A549 (cell line): ENCODE measurements at regions not wholly inside any gene's neighbourhood (a gene's known extent, or its start where the extent isn't known, plus 50 kb on each side); places are given as distances from the start of the nearest gene placed in this dataset.

ENCODE experiments used
- EP300 ChIP-seq, 2 experiments: fragments of >200 bp; sonication (Bioruptor Twin); formaldehyde crosslinking; IDR thresholded peaks; 2 replicates in 1 of 2; 3 replicates in 1 of 2; pipeline ENCODE4 v1.6.1; 2016 to 2017
- NPAS2 ChIP-seq: fragments of 250-450 bp; sonication (Bioruptor Pico); IDR thresholded peaks from 2 replicates; pipeline ENCODE4 v1.8.0; 2022; ENCODE audit warnings: mild to moderate bottlenecking, moderate library complexity, borderline replicate concordance
- POLR2A ChIP-seq: IDR thresholded peaks from 2 replicates; pipeline ENCODE4 v1.6.1; 2012; ENCODE audit warnings: mild to moderate bottlenecking, low read length
- SMC3 ChIP-seq: fragments of >200 bp; sonication (Bioruptor Twin); formaldehyde crosslinking; IDR thresholded peaks from 3 replicates; pipeline ENCODE4 v1.6.1; 2018; ENCODE audit warnings: inconsistent platforms
- TF ChIP-seq, protein P1 (sequence below): fragments of 200-600 bp; sonication (generic); IDR thresholded peaks from 2 replicates; pipeline ENCODE4 v1.6.1; 2016; ENCODE audit warnings: antibody characterized with exemption, mild to moderate bottlenecking, moderate library complexity
- TF ChIP-seq, protein P2 (sequence below): fragments of >200 bp; sonication (Bioruptor Twin); formaldehyde crosslinking; IDR thresholded peaks from 3 replicates; pipeline ENCODE4 v1.5.1; 2016

DNA sequence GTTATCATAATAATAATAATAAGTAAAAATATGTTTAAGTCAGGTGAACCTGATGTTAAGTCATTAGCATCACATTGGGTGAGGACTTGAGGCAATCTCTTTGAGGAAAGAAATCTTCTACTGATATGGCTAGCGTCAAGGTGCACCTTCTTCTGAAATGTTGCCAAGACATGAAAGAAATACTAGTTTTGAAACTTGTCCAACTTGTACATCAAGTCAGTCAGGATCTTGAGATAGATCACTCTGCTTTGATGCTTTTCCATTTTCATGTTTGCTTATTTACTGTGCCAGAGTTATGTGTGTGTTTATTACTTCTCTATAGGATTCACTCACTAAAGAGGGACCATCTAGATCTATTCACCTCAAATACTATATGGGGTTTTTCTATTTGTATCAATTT is 90.0 kb upstream of the USP15 start:
- TF ChIP-seq, protein P1, sequence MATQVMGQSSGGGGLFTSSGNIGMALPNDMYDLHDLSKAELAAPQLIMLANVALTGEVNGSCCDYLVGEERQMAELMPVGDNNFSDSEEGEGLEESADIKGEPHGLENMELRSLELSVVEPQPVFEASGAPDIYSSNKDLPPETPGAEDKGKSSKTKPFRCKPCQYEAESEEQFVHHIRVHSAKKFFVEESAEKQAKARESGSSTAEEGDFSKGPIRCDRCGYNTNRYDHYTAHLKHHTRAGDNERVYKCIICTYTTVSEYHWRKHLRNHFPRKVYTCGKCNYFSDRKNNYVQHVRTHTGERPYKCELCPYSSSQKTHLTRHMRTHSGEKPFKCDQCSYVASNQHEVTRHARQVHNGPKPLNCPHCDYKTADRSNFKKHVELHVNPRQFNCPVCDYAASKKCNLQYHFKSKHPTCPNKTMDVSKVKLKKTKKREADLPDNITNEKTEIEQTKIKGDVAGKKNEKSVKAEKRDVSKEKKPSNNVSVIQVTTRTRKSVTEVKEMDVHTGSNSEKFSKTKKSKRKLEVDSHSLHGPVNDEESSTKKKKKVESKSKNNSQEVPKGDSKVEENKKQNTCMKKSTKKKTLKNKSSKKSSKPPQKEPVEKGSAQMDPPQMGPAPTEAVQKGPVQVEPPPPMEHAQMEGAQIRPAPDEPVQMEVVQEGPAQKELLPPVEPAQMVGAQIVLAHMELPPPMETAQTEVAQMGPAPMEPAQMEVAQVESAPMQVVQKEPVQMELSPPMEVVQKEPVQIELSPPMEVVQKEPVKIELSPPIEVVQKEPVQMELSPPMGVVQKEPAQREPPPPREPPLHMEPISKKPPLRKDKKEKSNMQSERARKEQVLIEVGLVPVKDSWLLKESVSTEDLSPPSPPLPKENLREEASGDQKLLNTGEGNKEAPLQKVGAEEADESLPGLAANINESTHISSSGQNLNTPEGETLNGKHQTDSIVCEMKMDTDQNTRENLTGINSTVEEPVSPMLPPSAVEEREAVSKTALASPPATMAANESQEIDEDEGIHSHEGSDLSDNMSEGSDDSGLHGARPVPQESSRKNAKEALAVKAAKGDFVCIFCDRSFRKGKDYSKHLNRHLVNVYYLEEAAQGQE, result no peak
- TF ChIP-seq, protein P2, sequence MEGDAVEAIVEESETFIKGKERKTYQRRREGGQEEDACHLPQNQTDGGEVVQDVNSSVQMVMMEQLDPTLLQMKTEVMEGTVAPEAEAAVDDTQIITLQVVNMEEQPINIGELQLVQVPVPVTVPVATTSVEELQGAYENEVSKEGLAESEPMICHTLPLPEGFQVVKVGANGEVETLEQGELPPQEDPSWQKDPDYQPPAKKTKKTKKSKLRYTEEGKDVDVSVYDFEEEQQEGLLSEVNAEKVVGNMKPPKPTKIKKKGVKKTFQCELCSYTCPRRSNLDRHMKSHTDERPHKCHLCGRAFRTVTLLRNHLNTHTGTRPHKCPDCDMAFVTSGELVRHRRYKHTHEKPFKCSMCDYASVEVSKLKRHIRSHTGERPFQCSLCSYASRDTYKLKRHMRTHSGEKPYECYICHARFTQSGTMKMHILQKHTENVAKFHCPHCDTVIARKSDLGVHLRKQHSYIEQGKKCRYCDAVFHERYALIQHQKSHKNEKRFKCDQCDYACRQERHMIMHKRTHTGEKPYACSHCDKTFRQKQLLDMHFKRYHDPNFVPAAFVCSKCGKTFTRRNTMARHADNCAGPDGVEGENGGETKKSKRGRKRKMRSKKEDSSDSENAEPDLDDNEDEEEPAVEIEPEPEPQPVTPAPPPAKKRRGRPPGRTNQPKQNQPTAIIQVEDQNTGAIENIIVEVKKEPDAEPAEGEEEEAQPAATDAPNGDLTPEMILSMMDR, result no peak
- TF ChIP-seq POLR2A (no peak), NPAS2 (CRISPR knock-in tag) (no peak), SMC3 (no peak), EP300 (IDR thresholded peaks at IDR 0.05) (no peak)
